Mesothelial cell of epicardium (in vitro differentiated cells): ENCODE measurements at regions not wholly inside any gene's neighbourhood (a gene's known extent, or its start where the extent isn't known, plus 50 kb on each side); places are given as distances from the start of the nearest gene placed in this dataset.
"Not testable (repeated sequence)": the region's sequence is repeated elsewhere in the genome, so short reads cannot be mapped to it uniquely, and the experiment has no call there.

Experiments used
- DNase-seq, 2 experiments: peaks; one replicate each; pipeline ENCODE4 v3.0.0; 2021; ENCODE audit warnings: low spot score in 2 of 2; ENCODE audit not compliant: unreplicated experiment in 2 of 2
- H3K27ac Mint-ChIP-seq: 2 replicates; pipeline ENCODE4 v1.8.0; 2021; ENCODE audit warnings: mixed read lengths
- H3K27me3 Mint-ChIP-seq: 2 replicates; pipeline ENCODE4 v1.8.0; 2021; ENCODE audit warnings: low read depth, mixed read lengths
- H3K36me3 Mint-ChIP-seq: 2 replicates; pipeline ENCODE4 v1.8.0; 2021; ENCODE audit warnings: mixed read lengths
- H3K4me1 Mint-ChIP-seq: 2 replicates; pipeline ENCODE4 v1.8.0; 2021; ENCODE audit warnings: mixed read lengths
- H3K4me3 Mint-ChIP-seq: 2 replicates; pipeline ENCODE4 v1.8.0; 2021; ENCODE audit warnings: mild to moderate bottlenecking, moderate library complexity, mixed read lengths
- H3K9me3 Mint-ChIP-seq: 2 replicates; pipeline ENCODE4 v1.8.0; 2021; ENCODE audit warnings: mixed read lengths
- CTCF ChIP-seq: fragments of 200-600 bp; sonication (generic); IDR thresholded peaks from one replicate; pipeline ENCODE4 v1.5.0; 2021; ENCODE audit warnings: antibody characterized with exemption; ENCODE audit not compliant: unreplicated experiment

DNA sequence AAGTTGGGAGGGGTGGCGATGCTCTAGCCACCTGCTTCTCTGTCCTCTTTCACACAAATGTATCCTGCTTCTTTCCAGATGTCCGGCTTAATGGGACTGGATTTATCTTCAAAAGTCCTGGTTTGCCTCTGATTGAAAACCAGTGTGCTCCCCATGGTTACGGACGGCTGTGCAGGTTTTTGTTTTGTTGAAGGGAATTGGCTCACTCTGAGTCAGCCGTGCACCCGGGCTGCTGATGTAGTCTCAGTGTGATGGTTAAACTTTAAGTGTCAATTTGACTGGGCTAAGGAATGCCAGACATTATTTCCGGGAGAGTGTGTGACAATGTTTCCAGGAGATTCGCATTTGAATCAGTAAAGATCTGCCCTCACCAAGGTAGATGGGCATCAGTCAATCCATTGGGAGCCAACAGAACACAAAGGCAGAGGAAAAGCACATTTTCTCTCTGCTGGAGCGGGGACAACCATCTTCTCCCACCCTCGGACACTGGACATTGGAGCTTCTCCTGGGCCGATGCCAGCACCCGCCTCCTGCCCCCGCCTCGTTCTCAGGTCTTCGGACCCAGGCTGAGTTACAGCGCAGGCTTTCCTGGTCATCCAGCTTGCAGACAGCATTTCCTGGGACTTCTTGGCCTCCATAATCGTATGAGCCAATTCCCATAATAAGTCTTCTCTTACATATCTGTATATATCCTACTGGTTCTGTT lies 126.9 kb upstream of the TNRC6C start:
- no peak overlapping the region for H3K27ac Mint-ChIP-seq
- H3K36me3 Mint-ChIP-seq, result no peaks in the 10 kb centered on the region
- H3K27me3 Mint-ChIP-seq, result peaks cover 17% of the 10 kb centered on the region
- DNase-seq, result no peak
- no peak overlapping the region for H3K4me3 Mint-ChIP-seq
- no peaks in the 10 kb centered on the region for H3K9me3 Mint-ChIP-seq
- TF ChIP-seq CTCF, result no peak
- peaks cover 21% of the 10 kb centered on the region for H3K4me1 Mint-ChIP-seq

DNA sequence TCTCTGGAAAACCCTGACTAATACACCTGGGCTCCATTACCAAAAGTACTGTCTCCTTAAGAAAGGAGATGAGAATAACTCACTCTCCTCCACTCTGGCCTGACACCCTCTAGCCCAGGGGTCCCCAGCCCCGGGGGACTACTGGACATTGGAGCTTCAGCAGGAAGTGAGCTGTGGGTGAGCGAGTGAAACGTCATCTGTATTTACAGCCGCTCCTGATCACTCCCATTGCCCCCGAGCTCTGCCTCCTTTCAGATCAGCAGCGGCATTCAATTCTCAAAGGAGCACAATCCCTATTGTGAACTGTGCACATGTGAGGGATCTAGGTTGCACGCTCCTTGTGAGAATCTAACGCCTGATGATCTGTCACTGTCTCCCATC lies 126.3 kb upstream of the TNRC6C start:
- H3K4me3 Mint-ChIP-seq, result no peak overlapping the region
- H3K4me1 Mint-ChIP-seq, result peaks cover 21% of the 10 kb centered on the region
- H3K9me3 Mint-ChIP-seq, result no peaks in the 10 kb centered on the region
- no peaks in the 10 kb centered on the region for H3K36me3 Mint-ChIP-seq
- no peak overlapping the region for H3K27ac Mint-ChIP-seq
- peaks cover 16% of the 10 kb centered on the region for H3K27me3 Mint-ChIP-seq
- no peak for TF ChIP-seq CTCF
- DNase-seq, result no peak

DNA sequence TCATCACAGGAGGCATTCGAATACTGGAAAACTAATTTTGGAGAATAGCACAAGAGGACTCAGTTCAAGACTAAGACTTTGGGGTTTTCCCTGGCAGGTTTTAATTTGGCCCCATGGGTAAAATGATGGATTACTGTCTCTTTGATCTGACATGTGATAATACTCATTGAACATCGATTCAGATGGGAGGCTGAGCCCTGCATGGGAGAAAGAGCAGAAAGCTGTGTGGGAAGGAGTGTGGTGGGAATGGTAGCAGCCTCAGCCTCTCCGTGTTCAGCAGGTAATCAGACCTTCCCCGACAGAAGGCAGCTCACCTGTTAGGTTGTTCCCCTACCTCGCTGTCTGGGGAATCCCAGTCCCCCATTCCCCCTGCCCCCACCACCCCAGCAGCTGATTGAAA lies 124.7 kb upstream of the TNRC6C start:
- Mint-ChIP-seq H3K4me1 (peaks cover 21% of the 10 kb centered on the region), H3K9me3 (no peaks in the 10 kb centered on the region)
- DNase-seq, result no peak

GRCh38 chr17:77834170-77835115 lies 124.1 kb upstream of the TNRC6C start:
- peaks cover 13% of the 10 kb centered on the region for H3K27me3 Mint-ChIP-seq
- H3K9me3 Mint-ChIP-seq, result no peaks in the 10 kb centered on the region
- TF ChIP-seq CTCF, result no peak
- DNase-seq, result no peak
- no peak overlapping the region for H3K4me3 Mint-ChIP-seq
- no peak overlapping the region for H3K27ac Mint-ChIP-seq
- H3K4me1 Mint-ChIP-seq, result peaks cover 21% of the 10 kb centered on the region
- no peaks in the 10 kb centered on the region for H3K36me3 Mint-ChIP-seq

More for the DNA sequence above, 124.7 kb upstream of the TNRC6C start:
- TF ChIP-seq CTCF, result no peak
- H3K4me3 Mint-ChIP-seq, result no peak overlapping the region
- H3K27ac Mint-ChIP-seq, result no peak overlapping the region
- H3K36me3 Mint-ChIP-seq, result no peaks in the 10 kb centered on the region
- H3K27me3 Mint-ChIP-seq, result peaks cover 13% of the 10 kb centered on the region

DNA sequence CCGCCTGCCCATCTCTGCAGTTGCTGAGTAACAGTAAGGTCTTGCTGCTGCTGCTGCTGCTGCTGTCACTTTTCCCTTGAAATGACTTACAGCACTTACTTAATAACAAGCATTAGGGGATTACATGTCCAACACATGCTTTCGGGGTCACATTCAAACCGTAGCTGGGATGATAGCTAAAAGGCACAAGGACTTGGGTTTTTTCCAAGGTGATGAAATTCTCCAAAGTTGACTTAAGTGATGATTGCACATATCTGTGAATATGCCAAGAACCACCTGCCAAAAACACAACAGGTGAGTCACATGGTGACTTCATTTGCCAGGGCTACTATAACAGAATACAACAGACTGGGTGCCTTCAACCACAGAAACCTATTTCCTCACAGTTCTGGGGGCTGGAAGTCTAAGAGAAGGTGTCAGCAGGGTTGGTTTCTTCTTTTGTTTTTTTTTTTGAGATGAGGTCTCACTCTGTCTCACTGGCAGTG lies 121.9 kb upstream of the TNRC6C start:
- Mint-ChIP-seq H3K27ac (no peak overlapping the region), H3K4me1 (peaks cover 13% of the 10 kb centered on the region), H3K27me3 (peaks cover 11% of the 10 kb centered on the region), H3K4me3 (no peak overlapping the region), H3K36me3 (no peaks in the 10 kb centered on the region), H3K9me3 (no peaks in the 10 kb centered on the region)
- no peak for TF ChIP-seq CTCF
- DNase-seq, result no peak

GRCh38 chr17:77837072-77837471 lies 121.4 kb upstream of the TNRC6C start:
- H3K27ac Mint-ChIP-seq, H3K36me3 Mint-ChIP-seq, H3K4me3 Mint-ChIP-seq, DNase-seq, H3K9me3 Mint-ChIP-seq: not testable (repeated sequence)
- H3K4me1 Mint-ChIP-seq, result peaks cover 13% of the 10 kb centered on the region
- H3K27me3 Mint-ChIP-seq, result peaks cover 11% of the 10 kb centered on the region
